IMR-90 (cell line): ENCODE measurements at regions not wholly inside any gene's neighbourhood (a gene's known extent, or its start where the extent isn't known, plus 50 kb on each side); places are given as distances from the start of the nearest gene placed in this dataset.

ENCODE experiments used
- ATAC-seq: fragments of 200-7000 bp; cut with Tn5 transposase; 2 replicates; pipeline ENCODE4 v1.9.1; 2020; ENCODE audit warnings: low read depth, mild to moderate bottlenecking, moderate library complexity
- BruUV-seq: library from RNA; stranded (reverse); fragments of 400-500 nt; replicated peaks from 2 replicates; lab custom pipeline; 2021; lab: Mats Ljungman, UMichigan
- CTCF ChIA-PET: fragments of 300-600 bp; formaldehyde crosslinking; extraction: SDS; loops from one replicate; lab custom pipeline; 2021; ENCODE audit warnings: antibody characterized with exemption; lab: Yijun Ruan, JAX
- POLR2A ChIA-PET: fragments of 300-600 bp; sonication (Branson Sonifier 250); formaldehyde crosslinking; loops from one replicate; lab custom pipeline; 2022; ENCODE audit warnings: antibody characterized with exemption; ENCODE audit not compliant: unreplicated experiment; lab: Charles Lee
- DNase-seq: peaks from one replicate; pipeline ENCODE4 v3.0.0; 2013
- H2AFZ ChIP-seq: replicated peaks from 2 replicates; pipeline ENCODE3; 2013; ENCODE audit warnings: low read length, mild to moderate bottlenecking; ENCODE audit not compliant: poor library complexity
- H2AK5ac ChIP-seq: 2 replicates; pipeline ENCODE4 v1.6.1; 2013; ENCODE audit warnings: low read depth, low read length, inconsistent platforms
- H2AK9ac ChIP-seq: replicated peaks from 2 replicates; pipeline ENCODE3; 2013; ENCODE audit warnings: mild to moderate bottlenecking, low read depth, low read length, moderate library complexity; ENCODE audit not compliant: poor library complexity
- H2BK120ac ChIP-seq: 2 replicates; pipeline ENCODE4 v1.6.1; 2013; ENCODE audit warnings: low read depth, low read length, inconsistent platforms
- H2BK15ac ChIP-seq: 3 replicates; pipeline ENCODE4 v1.6.1; 2013; ENCODE audit warnings: low read depth, low read length, inconsistent platforms
- H2BK20ac ChIP-seq: 2 replicates; pipeline ENCODE4 v1.6.1; 2013; ENCODE audit warnings: low read depth, mild to moderate bottlenecking, inconsistent platforms, low read length, moderate library complexity
- H2BK5ac ChIP-seq: 2 replicates; pipeline ENCODE4 v1.6.1; 2013; ENCODE audit warnings: mild to moderate bottlenecking, low read depth, low read length, inconsistent platforms; ENCODE audit not compliant: poor library complexity, severe bottlenecking
- H3K14ac ChIP-seq: replicated peaks from 2 replicates; pipeline ENCODE4 v1.6.1; 2013; ENCODE audit warnings: low read depth, low read length, inconsistent platforms
- H3K18ac ChIP-seq: 2 replicates; pipeline ENCODE4 v1.6.1; 2013; ENCODE audit warnings: low read depth, low read length, control low read depth
- H3K23ac ChIP-seq: 2 replicates; pipeline ENCODE4 v1.6.1; 2013; ENCODE audit warnings: low read depth, low read length, inconsistent platforms
- H3K27ac ChIP-seq: 2 replicates; pipeline ENCODE4 v1.5.1; 2013; ENCODE audit warnings: mild to moderate bottlenecking, control low read depth, low read length; ENCODE audit not compliant: insufficient read depth
- H3K27me3 ChIP-seq: 2 replicates; pipeline ENCODE4 v1.6.1; 2013; ENCODE audit warnings: low read length; ENCODE audit not compliant: control insufficient read depth, insufficient read depth
- H3K36me3 ChIP-seq: 2 replicates; pipeline ENCODE4 v1.6.1; 2013; ENCODE audit warnings: low read length, mixed read lengths; ENCODE audit not compliant: control insufficient read depth, insufficient read depth
- H3K4ac ChIP-seq: 2 replicates; pipeline ENCODE4 v1.6.1; 2013; ENCODE audit warnings: low read depth, low read length, inconsistent platforms
- H3K4me1 ChIP-seq: 2 replicates; pipeline ENCODE4 v1.6.1; 2013; ENCODE audit warnings: low read length, mixed read lengths; ENCODE audit not compliant: control insufficient read depth, insufficient read depth
- H3K4me2 ChIP-seq: 2 replicates; pipeline ENCODE4 v1.6.1; 2013; ENCODE audit warnings: low read depth, mild to moderate bottlenecking, control low read depth, low read length, moderate library complexity
- H3K4me3 ChIP-seq: 2 replicates; pipeline ENCODE4 v1.5.1; 2013; ENCODE audit warnings: low read depth, mild to moderate bottlenecking, control low read depth, low read length, moderate library complexity; ENCODE audit not compliant: insufficient read depth
- H3K56ac ChIP-seq: 2 replicates; pipeline ENCODE4 v1.6.1; 2013; ENCODE audit warnings: low read length, inconsistent platforms; ENCODE audit not compliant: insufficient read depth; ENCODE audit errors: extremely low read depth
- H3K79me1 ChIP-seq, 2 experiments: 2 replicates each; pipeline ENCODE4 v1.6.1; 2013; ENCODE audit warnings: low read length in 2 of 2, inconsistent platforms in 1 of 2, low read depth in 1 of 2
- H3K9ac ChIP-seq: 2 replicates; pipeline ENCODE4 v1.6.1; 2013; ENCODE audit warnings: low read depth, low read length, control low read depth
- H3K9me1 ChIP-seq: 2 replicates; pipeline ENCODE4 v1.6.1; 2013; ENCODE audit warnings: low read length, inconsistent platforms; ENCODE audit not compliant: insufficient read depth
- H3K9me3 ChIP-seq: 2 replicates; pipeline ENCODE4 v1.6.1; 2013; ENCODE audit warnings: low read length; ENCODE audit not compliant: control insufficient read depth, insufficient read depth
- H4K20me1 ChIP-seq: 2 replicates; pipeline ENCODE4 v1.6.1; 2013; ENCODE audit warnings: low read length, inconsistent platforms; ENCODE audit not compliant: insufficient read depth
- H4K5ac ChIP-seq: 2 replicates; pipeline ENCODE4 v1.6.1; 2013; ENCODE audit warnings: mild to moderate bottlenecking, low read depth, low read length, control low read depth
- H4K8ac ChIP-seq, 2 experiments: 2 replicates each; pipeline ENCODE4 v1.6.1; 2013; ENCODE audit warnings: low read depth in 2 of 2, low read length in 2 of 2, control low read depth in 1 of 2, inconsistent platforms in 1 of 2
- H4K91ac ChIP-seq: 2 replicates; pipeline ENCODE4 v1.6.1; 2013; ENCODE audit warnings: low read depth, low read length, inconsistent platforms; ENCODE audit not compliant: insufficient read depth
- CTCF ChIP-seq: conservative IDR thresholded peaks from 2 replicates; pipeline ENCODE4 v1.5.1; 2012; ENCODE audit warnings: mild to moderate bottlenecking, low read depth, low read length, improper control_type of control experiment
- ELK1 ChIP-seq: fragments of 150-350 bp; IDR thresholded peaks from 2 replicates; pipeline ENCODE4 v1.6.1; 2016; ENCODE audit warnings: low read depth, mild to moderate bottlenecking, low read length, moderate library complexity, borderline replicate concordance
- NFE2L2 ChIP-seq: fragments of 150-350 bp; IDR thresholded peaks from 2 replicates; pipeline ENCODE4 v1.6.1; 2016; ENCODE audit warnings: low read depth, mild to moderate bottlenecking, low read length
- RCOR1 ChIP-seq: IDR thresholded peaks from 2 replicates; pipeline ENCODE4 v1.6.1; 2012; ENCODE audit warnings: mild to moderate bottlenecking, low read length, improper control_type of control experiment; ENCODE audit not compliant: insufficient replicate concordance
- SMC3 ChIP-seq: fragments of 150-350 bp; IDR thresholded peaks from 2 replicates; pipeline ENCODE4 v1.6.1; 2016; ENCODE audit warnings: low read depth, mild to moderate bottlenecking, antibody characterized with exemption, low read length, moderate library complexity
- USF2 ChIP-seq: fragments of 150-350 bp; IDR thresholded peaks from 2 replicates; pipeline ENCODE4 v1.6.1; 2017; ENCODE audit warnings: mild to moderate bottlenecking, antibody characterized with exemption, low read length, low read depth
- WGBS, 2 experiments: methylation state at CpG; one replicate each; pipeline versions ENCODE4 v1.1.5 to v1.1.7; 2013; ENCODE audit warnings: missing lambda C conversion rate in 2 of 2; ENCODE audit not compliant: insufficient read length in 1 of 2; ENCODE audit errors: extremely low coverage in 2 of 2; 5-methylcytosine and 5-hydroxymethylcytosine counted together
- dilution Hi-C: fragments of 300-500 bp; cut with HindIII; formaldehyde crosslinking; loops from one replicate; pipeline ENCODE4 v1.14.3; 2018; ENCODE audit warnings: low sequenced_read_pairs; ENCODE audit not compliant: unreplicated experiment
- in situ Hi-C: fragments of 300-500 bp; cut with MboI; formaldehyde crosslinking; loops from 3 replicates; pipeline ENCODE4 v1.14.3; 2019; ENCODE audit warnings: low sequenced_read_pairs, inconsistent platforms, mixed read lengths
- intact Hi-C: fragments of 100-400 bp; cut with micrococcal nuclease; formaldehyde crosslinking; loops from 2 replicates; pipeline ENCODE4 v1.10.0; 2022

- dilution Hi-C loops (no loop called here), in situ Hi-C loops (no loop called here), intact Hi-C loops (no loop called here)
- Histone ChIP-seq H2BK5ac (no peak overlapping the region), H3K9me3 (no peaks in the 10 kb centered on the region), H3K14ac (no peak overlapping the region), H4K8ac (no peak overlapping the region), H3K4me2 (no peak overlapping the region), H3K27me3 (peaks cover 51% of the 10 kb centered on the region), H3K9ac (no peak overlapping the region), H3K4me1 (no peaks in the 10 kb centered on the region), H3K56ac (no peak overlapping the region), H3K79me1 (no peaks in the 10 kb centered on the region), H2AK9ac (no peak overlapping the region), H3K36me3 (no peaks in the 10 kb centered on the region), H3K4me3 (no peak overlapping the region), H3K27ac (no peak overlapping the region), H4K5ac (no peak overlapping the region), H3K9me1 (no peaks in the 10 kb centered on the region), H2AFZ (no peak overlapping the region), H2BK15ac (no peak overlapping the region), H3K4ac (no peak overlapping the region), H3K23ac (no peak overlapping the region), H2BK20ac (no peak overlapping the region), H3K18ac (no peak overlapping the region), H2AK5ac (no peak overlapping the region), H4K91ac (no peak overlapping the region), H4K20me1 (no peaks in the 10 kb centered on the region), H2BK120ac (no peak overlapping the region)
- BruUV-seq, result no TSS peak
- ChIA-PET POLR2A (no interaction called here), CTCF (no interaction called here)
- TF ChIP-seq RCOR1 (no peak), ELK1 (no peak), SMC3 (no peak), NFE2L2 (no peak), USF2 (no peak), CTCF (no peak)
- DNase-seq (no peak), ATAC-seq (no peak)
- no CpG with 5 or more reads among the region's 3 CpGs for WGBS, 2 experiments
These were observed 50.4 kb upstream of the CTNNBL1 start for GRCh38 chr20:37643400-37643799.
